ENCODE measurements at regions not wholly inside any gene's neighbourhood (a gene's known extent, or its start where the extent isn't known, plus 50 kb on each side); places are given as distances from the start of the nearest gene placed in this dataset.

GRCh38 chr1:103162360-103162759 lies 54.0 kb upstream of the COL11A1 start:
- Histone ChIP-seq H3K27me3 (no peaks in the 10 kb centered on the region), H3K27ac (no peak overlapping the region), H3K4me1 (no peaks in the 10 kb centered on the region), H3K4me3 (no peak overlapping the region), H3K9me3 (no peaks in the 10 kb centered on the region), H3K36me3 (no peaks in the 10 kb centered on the region)
- no peak for DNase-seq (ENCODE audit: low spot score in 2 of 2)
- TF ChIP-seq, protein P1, sequence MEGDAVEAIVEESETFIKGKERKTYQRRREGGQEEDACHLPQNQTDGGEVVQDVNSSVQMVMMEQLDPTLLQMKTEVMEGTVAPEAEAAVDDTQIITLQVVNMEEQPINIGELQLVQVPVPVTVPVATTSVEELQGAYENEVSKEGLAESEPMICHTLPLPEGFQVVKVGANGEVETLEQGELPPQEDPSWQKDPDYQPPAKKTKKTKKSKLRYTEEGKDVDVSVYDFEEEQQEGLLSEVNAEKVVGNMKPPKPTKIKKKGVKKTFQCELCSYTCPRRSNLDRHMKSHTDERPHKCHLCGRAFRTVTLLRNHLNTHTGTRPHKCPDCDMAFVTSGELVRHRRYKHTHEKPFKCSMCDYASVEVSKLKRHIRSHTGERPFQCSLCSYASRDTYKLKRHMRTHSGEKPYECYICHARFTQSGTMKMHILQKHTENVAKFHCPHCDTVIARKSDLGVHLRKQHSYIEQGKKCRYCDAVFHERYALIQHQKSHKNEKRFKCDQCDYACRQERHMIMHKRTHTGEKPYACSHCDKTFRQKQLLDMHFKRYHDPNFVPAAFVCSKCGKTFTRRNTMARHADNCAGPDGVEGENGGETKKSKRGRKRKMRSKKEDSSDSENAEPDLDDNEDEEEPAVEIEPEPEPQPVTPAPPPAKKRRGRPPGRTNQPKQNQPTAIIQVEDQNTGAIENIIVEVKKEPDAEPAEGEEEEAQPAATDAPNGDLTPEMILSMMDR (IDR thresholded peaks at IDR 0.05) = no peak
- intact Hi-C loops (cut with DNase I) = no loop called here

- H3K4me3 ChIP-seq = no peak overlapping the region
- intact Hi-C loops (cut with DNase I) = no loop called here
- no peaks in the 10 kb centered on the region for H3K36me3 ChIP-seq
- no peaks in the 10 kb centered on the region for H3K27me3 ChIP-seq
- no peaks in the 10 kb centered on the region for H3K9me3 ChIP-seq
- TF ChIP-seq, protein P1 (IDR thresholded peaks at IDR 0.05) = no peak
- H3K4me1 ChIP-seq = no peaks in the 10 kb centered on the region
- no peak for DNase-seq (ENCODE audit: low spot score in 2 of 2)
- H3K27ac ChIP-seq = no peak overlapping the region
Observed at GRCh38 chr1:103160281-103160680, 52.0 kb upstream of the COL11A1 start.
